ENCODE measurements at regions not wholly inside any gene's neighbourhood (a gene's known extent, or its start where the extent isn't known, plus 50 kb on each side); places are given as distances from the start of the nearest gene placed in this dataset.

DNA sequence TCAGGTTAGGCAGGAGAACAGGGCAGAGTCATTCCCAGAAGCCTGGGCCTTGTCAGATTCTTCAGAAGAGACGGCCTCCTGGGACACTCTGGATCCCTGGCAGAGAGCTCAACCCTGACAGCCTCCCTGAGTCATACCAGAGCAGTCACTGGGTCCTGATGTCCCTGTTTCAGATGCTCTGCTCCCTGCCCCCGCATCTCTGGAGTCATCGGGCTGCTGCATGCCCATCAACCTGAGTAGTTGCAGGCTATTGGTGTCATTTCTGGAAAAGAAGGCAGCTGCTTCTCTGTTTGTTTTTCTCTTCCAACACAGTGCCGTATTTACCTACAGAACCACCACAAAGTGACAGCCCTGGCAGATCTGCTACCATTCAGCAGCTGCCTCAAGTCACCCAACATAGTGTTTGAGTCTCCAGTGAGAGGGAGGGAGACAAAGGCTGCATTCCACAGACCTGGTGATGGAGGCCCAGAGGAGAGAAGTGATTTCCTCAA is 145.1 kb downstream of the B3GNT2 start:
- Histone ChIP-seq H3K36me3 (ENCODE audit: control insufficient read depth, insufficient read depth, low read length) (no peaks in the 10 kb centered on the region), H3K18ac (ENCODE audit: low read depth, low read length) (no peak overlapping the region), H4K91ac (ENCODE audit: insufficient read depth, low read depth, low read length) (no peak overlapping the region), H2BK15ac (ENCODE audit: low read depth, low read length) (no peak overlapping the region), H3K4me2 (ENCODE audit: low read depth, low read length) (no peak overlapping the region), H4K8ac (ENCODE audit: low read depth in 2 of 2, low read length in 2 of 2) (no peak overlapping the region), H3K23ac (ENCODE audit: low read depth, low read length) (no peak overlapping the region), H2BK20ac (ENCODE audit: low read depth, low read length) (no peak overlapping the region), H3K4me3 (ENCODE audit: insufficient read depth, low read depth, low read length) (no peak overlapping the region), H2BK120ac (ENCODE audit: low read depth, low read length) (no peak overlapping the region), H2AFZ (replicated peaks; ENCODE audit: low read length, poor library complexity) (peak overlapping the region; percentile 21), H2BK5ac (ENCODE audit: low read depth, low read length, poor library complexity, severe bottlenecking) (no peak overlapping the region), H3K9me1 (ENCODE audit: insufficient read depth, low read length) (no peaks in the 10 kb centered on the region), H2AK9ac (replicated peaks; ENCODE audit: low read depth, low read length, poor library complexity) (no peak overlapping the region), H3K9me3 (ENCODE audit: control insufficient read depth, insufficient read depth, low read length) (no peaks in the 10 kb centered on the region), H4K5ac (ENCODE audit: low read depth, low read length) (no peak overlapping the region), H3K27me3 (ENCODE audit: control insufficient read depth, insufficient read depth, low read length) (0 out of 2 replicates have a peak, but pooled peaks cover 3% of the 10 kb centered on the region), H3K14ac (replicated peaks; ENCODE audit: low read depth, low read length) (no peak overlapping the region), H3K4ac (ENCODE audit: low read depth, low read length) (no peak overlapping the region), H3K4me1 (ENCODE audit: control insufficient read depth, insufficient read depth, low read length) (no peaks in the 10 kb centered on the region), H3K27ac (ENCODE audit: insufficient read depth, low read length) (no peak overlapping the region), H3K9ac (ENCODE audit: low read depth, low read length) (no peak overlapping the region), H3K56ac (ENCODE audit: extremely low read depth, insufficient read depth, low read length) (no peak overlapping the region), H4K20me1 (ENCODE audit: insufficient read depth, low read length) (no peaks in the 10 kb centered on the region), H3K79me1 (ENCODE audit: low read depth in 1 of 2, low read length in 2 of 2) (no peaks in the 10 kb centered on the region), H2AK5ac (ENCODE audit: low read depth, low read length) (no peak overlapping the region)
- BruUV-seq (replicated peaks), result no TSS peak
- DNase-seq (no peak), ATAC-seq (ENCODE audit: low read depth) (no peak)
- in situ Hi-C loops (cut with MboI; ENCODE audit: low sequenced_read_pairs) (no loop called here), dilution Hi-C loops (cut with HindIII; ENCODE audit: low sequenced_read_pairs, unreplicated experiment) (no loop called here), intact Hi-C loops (cut with micrococcal nuclease) (no loop called here)
- ChIA-PET CTCF (no interaction called here), POLR2A (ENCODE audit: unreplicated experiment) (no interaction called here)
- TF ChIP-seq, protein P1, sequence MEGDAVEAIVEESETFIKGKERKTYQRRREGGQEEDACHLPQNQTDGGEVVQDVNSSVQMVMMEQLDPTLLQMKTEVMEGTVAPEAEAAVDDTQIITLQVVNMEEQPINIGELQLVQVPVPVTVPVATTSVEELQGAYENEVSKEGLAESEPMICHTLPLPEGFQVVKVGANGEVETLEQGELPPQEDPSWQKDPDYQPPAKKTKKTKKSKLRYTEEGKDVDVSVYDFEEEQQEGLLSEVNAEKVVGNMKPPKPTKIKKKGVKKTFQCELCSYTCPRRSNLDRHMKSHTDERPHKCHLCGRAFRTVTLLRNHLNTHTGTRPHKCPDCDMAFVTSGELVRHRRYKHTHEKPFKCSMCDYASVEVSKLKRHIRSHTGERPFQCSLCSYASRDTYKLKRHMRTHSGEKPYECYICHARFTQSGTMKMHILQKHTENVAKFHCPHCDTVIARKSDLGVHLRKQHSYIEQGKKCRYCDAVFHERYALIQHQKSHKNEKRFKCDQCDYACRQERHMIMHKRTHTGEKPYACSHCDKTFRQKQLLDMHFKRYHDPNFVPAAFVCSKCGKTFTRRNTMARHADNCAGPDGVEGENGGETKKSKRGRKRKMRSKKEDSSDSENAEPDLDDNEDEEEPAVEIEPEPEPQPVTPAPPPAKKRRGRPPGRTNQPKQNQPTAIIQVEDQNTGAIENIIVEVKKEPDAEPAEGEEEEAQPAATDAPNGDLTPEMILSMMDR (conservative IDR thresholded peaks at IDR 0.05; ENCODE audit: low read depth, low read length), result no peak
- TF ChIP-seq POLR2A (IDR thresholded peaks at IDR 0.05; ENCODE audit: low read depth, low read length), result no peak
- TF ChIP-seq MAZ (IDR thresholded peaks at IDR 0.05; ENCODE audit: borderline replicate concordance, low read depth, low read length), result no peak
- no peak for TF ChIP-seq CEBPB (IDR thresholded peaks at IDR 0.05; ENCODE audit: low read depth, low read length)
- no peak for TF ChIP-seq RFX5 (IDR thresholded peaks at IDR 0.05; ENCODE audit: low read depth, low read length)
- WGBS, 2 experiments (ENCODE audit: extremely low coverage in 2 of 2, insufficient read length in 1 of 2), result no CpG with 5 or more reads among the region's 4 CpGs

Measured in IMR-90 (cell line).